ENCODE measurements at regions not wholly inside any gene's neighbourhood (a gene's known extent, or its start where the extent isn't known, plus 50 kb on each side); places are given as distances from the start of the nearest gene placed in this dataset.
"Not testable (repeated sequence)": the region's sequence is repeated elsewhere in the genome, so short reads cannot be mapped to it uniquely, and the experiment has no call there.

GRCh38 chr4:127379499-127379898 lies 253.3 kb upstream of the INTU start:
- Histone ChIP-seq H3K27me3 (ENCODE audit: insufficient read depth, low read depth, severe bottlenecking) (no peaks in the 10 kb centered on the region), H3K36me3 (no peaks in the 10 kb centered on the region), H3K27ac (no peak overlapping the region), H3K9me3 (ENCODE audit: severe bottlenecking) (peaks cover 2% of the 10 kb centered on the region), H3K4me3 (ENCODE audit: low read depth, low read length) (no peak overlapping the region)
- no peak for TF ChIP-seq CTCF (IDR thresholded peaks at IDR 0.05; ENCODE audit: low read depth, low read length)
- no peak for DNase-seq

- H3K27me3 ChIP-seq (ENCODE audit: insufficient read depth, low read depth, severe bottlenecking); H3K4me3 ChIP-seq (ENCODE audit: low read depth, low read length); H3K36me3 ChIP-seq; H3K27ac ChIP-seq; H3K9me3 ChIP-seq (ENCODE audit: severe bottlenecking); DNase-seq: not testable (repeated sequence)
Observed at GRCh38 chr4:127379948-127380347, 252.8 kb upstream of the INTU start.

DNA sequence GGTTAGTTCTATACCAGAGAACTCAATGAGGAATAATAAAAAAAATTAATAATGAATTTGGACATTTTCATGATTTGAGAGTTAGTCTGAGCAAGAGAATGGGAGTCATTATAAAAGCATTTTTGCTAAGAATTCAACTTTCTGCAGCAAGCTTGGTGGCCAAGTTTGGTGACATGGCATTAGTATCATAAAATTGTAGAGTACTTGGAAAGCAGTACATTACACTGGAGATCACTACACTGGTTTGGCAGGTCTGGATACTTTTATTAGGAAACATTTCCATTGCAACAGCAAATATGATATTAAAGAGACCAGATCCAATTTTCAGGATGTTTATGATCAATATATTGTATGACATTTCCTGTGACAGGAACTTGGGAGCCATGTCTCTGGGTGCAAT lies 249.1 kb upstream of the INTU start:
- no peak for TF ChIP-seq CTCF (IDR thresholded peaks at IDR 0.05; ENCODE audit: low read depth, low read length)
- H3K9me3 ChIP-seq (ENCODE audit: severe bottlenecking) = peaks cover 2% of the 10 kb centered on the region
- no peaks in the 10 kb centered on the region for H3K27me3 ChIP-seq (ENCODE audit: insufficient read depth, low read depth, severe bottlenecking)
- DNase-seq = no peak
- no peak overlapping the region for H3K27ac ChIP-seq
- H3K36me3 ChIP-seq = no peaks in the 10 kb centered on the region
- H3K4me3 ChIP-seq (ENCODE audit: low read depth, low read length) = no peak overlapping the region

- H3K4me3 ChIP-seq (ENCODE audit: low read depth, low read length) = no peak overlapping the region
- no peaks in the 10 kb centered on the region for H3K9me3 ChIP-seq (ENCODE audit: severe bottlenecking)
- H3K27me3 ChIP-seq (ENCODE audit: insufficient read depth, low read depth, severe bottlenecking) = no peaks in the 10 kb centered on the region
- H3K27ac ChIP-seq = no peak overlapping the region
- DNase-seq = no peak
- H3K36me3 ChIP-seq = no peaks in the 10 kb centered on the region
- no peak for TF ChIP-seq CTCF (IDR thresholded peaks at IDR 0.05; ENCODE audit: low read depth, low read length)
Observed at GRCh38 chr4:127394516-127394915, 238.2 kb upstream of the INTU start.

DNA sequence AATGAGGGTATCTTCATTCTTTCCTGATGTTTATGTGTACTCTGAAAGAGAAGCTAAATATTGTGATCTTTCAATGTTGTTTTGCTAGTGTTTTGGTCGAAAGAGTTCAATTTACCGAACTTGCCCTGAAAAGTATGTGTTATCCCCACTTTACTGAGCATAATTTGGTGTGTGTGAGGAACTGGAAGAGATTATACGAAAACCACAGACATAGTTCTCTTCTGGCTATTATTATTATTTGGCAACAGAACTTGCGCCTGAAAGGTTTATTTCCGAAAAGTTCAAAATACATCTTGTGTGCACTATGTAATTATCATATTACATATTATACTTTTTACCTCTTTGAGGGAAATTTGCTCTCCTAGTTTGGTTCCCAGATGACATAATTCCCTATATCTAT lies 232.5 kb upstream of the INTU start:
- TF ChIP-seq CTCF (IDR thresholded peaks at IDR 0.05; ENCODE audit: low read depth, low read length) = no peak
- Histone ChIP-seq H3K36me3 (no peaks in the 10 kb centered on the region), H3K4me3 (ENCODE audit: low read depth, low read length) (no peak overlapping the region), H3K27ac (no peak overlapping the region), H3K27me3 (ENCODE audit: insufficient read depth, low read depth, severe bottlenecking) (no peaks in the 10 kb centered on the region), H3K9me3 (ENCODE audit: severe bottlenecking) (no peaks in the 10 kb centered on the region)
- DNase-seq = no peak

- Histone ChIP-seq H3K4me3 (ENCODE audit: low read depth, low read length) (no peak overlapping the region), H3K27me3 (ENCODE audit: insufficient read depth, low read depth, severe bottlenecking) (no peaks in the 10 kb centered on the region), H3K36me3 (no peaks in the 10 kb centered on the region), H3K27ac (no peak overlapping the region), H3K9me3 (ENCODE audit: severe bottlenecking) (no peaks in the 10 kb centered on the region)
- TF ChIP-seq CTCF (IDR thresholded peaks at IDR 0.05; ENCODE audit: low read depth, low read length) = peak; percentile 92
- DNase-seq = peak; percentile 83
Observed at GRCh38 chr4:127400731-127401346, 231.9 kb upstream of the INTU start.
